GM18858 (cell line): ENCODE measurements at regions not wholly inside any gene's neighbourhood (a gene's known extent, or its start where the extent isn't known, plus 50 kb on each side); places are given as distances from the start of the nearest gene placed in this dataset.
"Not testable (repeated sequence)": the region's sequence is repeated elsewhere in the genome, so short reads cannot be mapped to it uniquely, and the experiment has no call there.

ENCODE experiments used
- ATAC-seq: cut with Tn5 transposase; IDR thresholded peaks from one replicate; pipeline ENCODE4 v1.9.1; 2021; ENCODE audit not compliant: unreplicated experiment

DNA sequence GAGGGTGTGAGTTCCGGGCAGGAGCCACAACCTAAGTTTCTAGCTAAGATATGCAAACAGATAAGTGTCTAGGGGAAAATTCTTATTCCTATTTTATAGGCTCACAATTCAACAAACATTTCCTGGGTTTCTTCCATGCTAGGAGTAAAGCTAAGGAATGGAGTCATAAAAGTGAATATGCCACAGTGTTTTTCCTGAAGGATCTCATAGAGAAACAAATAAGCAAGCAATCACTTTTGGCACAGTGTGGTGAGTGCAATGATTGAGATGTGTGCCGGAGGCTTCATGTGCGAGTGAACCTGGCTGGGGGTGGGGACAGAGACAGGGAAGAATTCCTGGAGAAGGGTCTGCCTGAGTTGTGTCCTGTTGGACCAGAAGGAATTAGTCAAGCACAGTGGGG, 147.4 kb downstream of the TENT5C start:
- no peak for ATAC-seq

DNA sequence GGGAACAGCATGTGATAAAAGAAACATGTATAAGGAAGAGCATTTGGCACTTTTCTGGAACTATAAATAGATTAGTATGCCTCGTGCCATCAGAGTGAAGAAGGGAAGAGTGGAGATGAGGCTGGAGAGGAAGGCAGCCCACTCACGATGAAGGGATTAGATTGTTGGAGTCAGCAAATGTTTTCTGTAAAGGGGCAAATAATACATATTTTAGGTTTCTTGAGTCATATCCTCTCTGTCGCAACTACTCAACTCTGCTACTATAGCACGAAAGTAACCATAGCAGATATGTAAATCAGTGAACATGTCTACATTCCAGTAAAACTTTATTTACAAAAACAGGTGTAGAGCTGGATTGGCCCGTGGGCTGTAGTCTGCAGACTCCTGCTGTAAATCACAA, 147.8 kb downstream of the TENT5C start:
- no peak for ATAC-seq

DNA sequence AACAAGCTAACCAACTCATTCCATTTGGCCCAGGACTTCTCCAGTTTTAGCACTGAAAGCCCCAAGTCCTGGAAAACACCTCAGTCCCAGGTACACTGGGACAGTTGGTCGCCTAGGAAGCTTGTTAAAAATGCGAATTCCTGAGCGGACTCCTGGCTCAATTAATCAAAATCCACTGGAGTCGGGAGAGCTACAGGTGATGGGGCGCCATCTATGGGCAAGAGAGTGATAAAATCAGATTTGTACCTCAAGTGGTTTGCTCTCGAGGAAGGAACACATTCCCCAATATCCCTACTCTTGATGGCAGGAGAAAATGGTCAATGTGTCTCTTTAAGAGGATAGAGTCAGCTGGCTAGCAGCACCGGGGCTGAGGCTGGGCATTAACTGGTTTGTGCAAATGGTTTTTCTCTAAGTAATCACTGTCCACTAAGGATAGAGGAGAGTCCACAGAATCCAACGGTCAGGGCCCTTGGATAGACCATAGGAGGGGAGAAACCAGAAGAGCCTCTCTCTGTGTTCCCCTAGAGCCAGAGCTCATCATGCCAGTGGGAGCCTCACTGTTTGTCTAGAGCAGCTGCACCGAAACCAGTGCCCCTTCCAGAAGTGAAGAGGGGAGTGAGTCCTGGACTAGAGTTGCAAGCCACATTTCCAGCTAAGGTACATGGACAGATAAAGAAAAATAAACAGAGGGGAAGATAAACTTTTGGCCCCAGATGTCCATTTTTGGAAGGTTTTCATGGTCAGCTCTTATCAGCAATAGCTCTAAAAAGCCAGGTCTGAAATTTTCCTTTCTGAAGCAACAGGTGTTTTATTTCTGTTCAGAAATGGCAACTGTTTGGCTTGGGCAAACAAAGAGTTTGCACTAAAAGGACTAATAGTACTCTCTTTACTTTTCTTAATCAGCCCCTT, 148.5 kb downstream of the TENT5C start:
- ATAC-seq: no peak

DNA sequence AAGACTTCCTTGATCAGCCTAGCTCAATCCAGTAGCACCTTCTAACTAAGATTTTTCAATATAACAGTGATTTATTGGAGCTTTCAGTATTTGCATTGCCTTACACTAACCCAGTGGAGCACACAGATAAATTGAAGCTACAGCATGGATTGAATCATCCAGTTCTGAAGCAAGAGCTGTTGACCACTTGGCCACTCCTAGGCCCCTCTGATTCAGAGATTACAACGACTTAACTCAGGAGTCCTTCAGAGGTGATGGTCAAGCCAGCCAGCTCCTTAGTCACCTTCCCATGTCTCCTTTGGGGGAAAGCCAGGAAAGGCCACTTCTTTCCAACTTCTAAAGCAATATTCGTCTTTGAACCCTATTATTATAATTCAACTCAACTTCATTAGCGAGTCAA, 151.8 kb downstream of the TENT5C start:
- ATAC-seq: no peak

DNA sequence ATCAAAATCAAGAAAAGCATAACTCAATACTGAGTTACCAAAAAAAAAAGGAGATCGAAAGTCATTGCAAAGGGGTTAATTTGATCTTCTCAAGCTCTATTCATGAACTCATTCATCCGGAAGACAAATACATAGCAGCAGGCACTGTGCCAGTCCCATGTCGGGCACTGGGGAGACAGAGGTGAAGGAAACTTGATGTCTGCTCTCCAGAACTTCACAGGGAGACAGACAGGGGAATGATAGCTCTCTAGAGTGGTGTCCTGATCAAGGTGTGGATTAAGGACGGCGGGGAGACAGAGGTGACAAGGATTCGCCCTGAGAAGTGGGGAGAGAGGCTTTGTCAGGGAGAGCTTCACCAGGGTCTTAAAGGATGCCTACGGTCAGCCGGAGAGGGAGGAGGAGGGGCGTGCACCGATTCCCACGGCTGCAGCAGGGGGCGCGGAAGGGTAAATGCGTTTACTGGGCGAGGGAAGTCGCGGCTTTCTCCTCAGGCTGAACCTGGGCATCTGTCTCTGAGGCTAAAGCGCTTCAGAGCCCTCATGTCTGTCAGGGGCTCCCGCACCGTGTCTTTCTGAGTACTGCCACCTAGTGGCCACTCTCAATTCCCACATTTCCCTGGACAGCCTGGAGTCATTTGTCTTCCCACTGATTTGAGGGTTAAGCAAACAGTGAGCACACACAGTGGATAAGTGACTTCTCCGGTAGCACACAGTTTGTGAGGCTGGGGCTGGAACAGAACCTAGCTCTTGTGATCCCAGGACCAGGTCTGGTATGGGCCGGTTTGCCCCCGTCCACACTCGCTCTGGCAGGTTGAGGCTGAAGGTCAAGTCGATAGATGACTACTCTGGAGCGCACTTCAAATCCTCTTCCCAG, 152.8 kb downstream of the TENT5C start:
- peak; percentile 71 for ATAC-seq

DNA sequence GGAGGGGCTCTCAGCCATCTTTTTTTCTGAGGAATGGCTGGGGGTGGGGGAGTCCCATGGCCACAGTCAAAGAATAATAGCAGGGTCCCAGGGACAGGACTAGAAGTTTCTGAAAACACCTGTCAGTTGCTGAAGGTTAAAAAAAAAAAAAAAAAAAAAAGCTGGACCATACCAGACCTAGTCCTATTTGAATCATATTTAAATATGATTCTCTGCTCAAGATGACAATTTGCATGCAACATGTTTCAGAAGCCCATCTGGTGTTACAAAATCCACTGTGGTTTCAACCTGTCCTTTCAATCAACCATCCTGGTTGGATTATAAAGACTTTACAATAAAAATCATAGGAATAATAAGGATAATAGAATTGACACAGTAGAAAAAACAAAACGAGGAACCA, 153.7 kb downstream of the TENT5C start:
- ATAC-seq: no peak

DNA sequence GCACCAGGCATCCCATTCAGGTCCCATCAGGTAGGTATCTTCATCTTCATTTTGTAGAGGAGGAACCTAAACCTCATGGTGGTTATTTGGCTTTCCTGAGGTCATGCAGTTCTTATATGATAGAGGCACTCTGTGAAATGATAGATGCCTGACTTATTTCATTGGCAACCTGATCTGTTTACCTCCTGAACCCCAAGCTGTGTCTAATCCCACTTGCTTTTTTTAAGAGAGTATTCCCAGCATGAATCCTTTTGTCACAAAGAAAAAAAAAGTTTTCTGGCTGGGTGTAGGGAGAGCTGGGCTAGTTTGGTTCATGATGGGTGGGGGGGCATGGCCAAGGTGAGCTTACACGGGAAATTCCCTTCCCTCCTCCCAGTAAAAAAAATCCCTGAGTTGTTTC, 154.2 kb downstream of the TENT5C start:
- no peak for ATAC-seq

DNA sequence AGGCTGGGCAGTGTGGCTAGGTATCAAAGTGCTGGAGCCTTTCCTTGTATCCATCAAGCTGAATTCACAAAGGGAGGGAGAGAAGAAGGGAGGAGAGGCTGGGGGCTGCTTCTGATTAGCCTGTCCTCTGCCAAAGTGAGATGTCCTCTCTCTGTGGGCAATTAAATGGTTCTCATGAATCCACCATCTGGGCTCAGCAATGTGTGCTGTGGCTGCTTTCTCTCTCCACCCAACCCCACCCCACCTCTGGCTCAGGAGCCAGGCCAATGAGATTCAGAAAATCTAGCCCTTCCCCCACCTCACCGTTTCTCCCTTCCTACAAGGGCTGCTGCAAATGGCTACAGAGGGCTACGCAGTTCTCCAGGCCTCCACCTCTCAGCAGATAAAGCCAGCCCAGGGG, 154.6 kb downstream of the TENT5C start:
- ATAC-seq: no peak

DNA sequence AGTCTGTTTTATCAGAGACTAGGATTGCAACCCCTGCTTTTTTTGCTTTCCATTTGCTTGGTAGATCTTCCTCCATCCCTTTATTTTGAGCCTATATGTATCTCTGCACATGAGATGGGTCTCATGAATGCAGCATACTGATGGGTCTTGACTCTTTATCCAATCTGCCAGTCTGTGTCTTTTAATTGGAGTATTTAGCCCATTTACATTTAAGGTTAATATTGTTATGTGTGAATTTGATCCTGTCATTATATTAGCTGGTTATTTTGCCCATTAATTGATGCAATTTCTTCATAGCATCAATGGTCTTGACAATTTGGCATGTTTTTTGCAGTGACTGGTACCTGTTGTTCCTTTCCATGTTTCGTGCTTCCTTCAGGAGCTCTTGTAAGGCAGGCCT, 161.7 kb downstream of the GDAP2 start:
- ATAC-seq: not testable (repeated sequence)

DNA sequence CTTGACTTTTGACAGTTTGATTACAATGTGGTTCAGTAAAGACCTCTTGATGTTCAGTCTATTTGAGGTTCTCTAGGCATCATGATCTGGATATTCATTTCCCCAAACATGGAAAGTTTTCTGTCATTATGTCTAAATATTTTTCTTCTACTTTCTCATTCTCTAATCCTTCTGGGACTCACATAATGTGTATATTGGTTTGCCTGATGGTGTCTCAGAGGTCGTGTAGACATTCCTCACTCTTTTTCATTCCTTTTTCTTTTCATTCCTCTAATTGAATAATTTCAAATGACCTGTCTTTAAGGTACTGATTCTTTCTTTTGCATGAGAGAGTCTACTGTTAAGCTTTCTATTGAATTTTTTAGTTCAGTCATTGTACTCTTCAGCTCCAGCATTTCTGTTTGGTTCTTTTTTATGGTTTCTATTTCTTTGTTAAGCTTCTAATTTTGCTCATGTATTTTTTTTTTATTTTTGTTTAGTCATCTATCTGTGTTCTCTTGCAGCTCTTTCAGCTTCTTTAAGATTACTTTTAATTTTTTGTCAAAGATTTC, 158.4 kb downstream of the GDAP2 start:
- ATAC-seq: no peak

DNA sequence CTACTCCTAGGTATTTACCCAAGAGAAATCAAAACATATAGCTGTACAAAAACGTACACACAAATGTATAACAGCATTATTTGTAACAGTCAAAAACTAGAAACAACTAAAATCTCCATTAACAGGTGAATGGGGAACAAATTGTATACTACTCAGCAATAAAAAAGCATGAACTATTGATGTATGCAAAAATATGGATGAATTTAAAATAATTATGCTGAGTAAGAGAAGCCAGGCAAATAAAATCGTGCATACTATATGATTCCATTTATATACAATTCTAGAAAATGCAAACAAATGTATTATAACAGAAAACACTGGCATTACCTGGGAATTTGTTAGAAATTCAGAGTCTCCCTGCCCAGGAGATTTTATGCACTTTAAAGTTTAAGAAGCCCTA, 150.1 kb downstream of the GDAP2 start:
- no peak for ATAC-seq

DNA sequence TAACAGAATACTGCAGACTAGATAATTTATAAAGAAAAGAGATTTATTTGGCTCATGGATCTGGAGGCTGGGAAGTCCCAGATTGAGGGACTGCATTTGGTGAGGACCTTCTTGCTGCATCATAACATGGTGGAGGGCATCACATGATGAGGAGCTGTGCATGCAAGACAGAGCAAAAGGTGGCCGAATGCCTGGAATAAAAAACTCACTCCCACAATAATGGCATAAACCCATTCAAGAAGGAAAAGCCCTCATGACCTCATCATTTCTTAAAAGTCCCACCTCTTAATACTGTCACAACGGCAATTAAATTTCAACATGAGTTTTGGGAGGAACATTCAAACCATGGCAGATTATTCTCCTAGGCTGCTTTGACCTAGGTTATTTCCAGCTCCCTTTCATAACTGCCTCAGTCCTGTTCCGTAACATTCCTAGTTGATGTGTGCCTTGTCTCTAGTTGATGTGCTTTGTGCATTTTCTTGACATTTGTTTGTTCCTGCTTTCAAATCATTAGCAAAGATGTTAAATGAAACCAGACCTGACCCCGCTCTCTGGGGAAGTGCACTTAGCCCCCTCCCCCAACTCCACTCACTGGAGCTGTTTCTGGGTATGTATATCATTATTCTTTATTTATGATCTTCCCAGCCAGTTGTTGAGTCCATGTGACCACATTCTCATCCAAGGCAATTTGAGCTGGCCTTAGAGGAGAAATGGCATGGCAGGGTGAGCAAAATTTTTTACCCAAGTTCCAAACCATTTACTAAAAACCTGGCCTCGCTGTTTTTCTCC, 148.5 kb downstream of the GDAP2 start:
- ATAC-seq: no peak

DNA sequence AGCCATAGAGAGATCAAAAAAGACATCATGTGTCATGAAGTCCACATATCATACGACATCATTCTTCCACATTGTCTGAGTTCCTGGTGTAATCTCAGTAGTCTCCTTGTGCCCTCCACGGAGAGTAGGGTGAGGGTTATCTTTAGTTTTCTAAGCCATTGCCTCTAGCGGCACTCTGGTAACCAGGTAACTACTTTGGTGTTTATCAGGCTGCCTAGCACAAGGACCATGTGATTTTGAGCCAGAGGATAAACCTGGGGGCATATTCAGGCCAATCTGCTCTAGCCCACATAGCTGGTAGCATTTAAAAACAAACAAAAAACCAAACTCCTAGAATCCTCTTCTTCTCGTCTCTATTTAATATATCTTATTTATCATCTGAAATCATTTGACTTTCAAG, 147.4 kb downstream of the GDAP2 start:
- ATAC-seq: no peak

DNA sequence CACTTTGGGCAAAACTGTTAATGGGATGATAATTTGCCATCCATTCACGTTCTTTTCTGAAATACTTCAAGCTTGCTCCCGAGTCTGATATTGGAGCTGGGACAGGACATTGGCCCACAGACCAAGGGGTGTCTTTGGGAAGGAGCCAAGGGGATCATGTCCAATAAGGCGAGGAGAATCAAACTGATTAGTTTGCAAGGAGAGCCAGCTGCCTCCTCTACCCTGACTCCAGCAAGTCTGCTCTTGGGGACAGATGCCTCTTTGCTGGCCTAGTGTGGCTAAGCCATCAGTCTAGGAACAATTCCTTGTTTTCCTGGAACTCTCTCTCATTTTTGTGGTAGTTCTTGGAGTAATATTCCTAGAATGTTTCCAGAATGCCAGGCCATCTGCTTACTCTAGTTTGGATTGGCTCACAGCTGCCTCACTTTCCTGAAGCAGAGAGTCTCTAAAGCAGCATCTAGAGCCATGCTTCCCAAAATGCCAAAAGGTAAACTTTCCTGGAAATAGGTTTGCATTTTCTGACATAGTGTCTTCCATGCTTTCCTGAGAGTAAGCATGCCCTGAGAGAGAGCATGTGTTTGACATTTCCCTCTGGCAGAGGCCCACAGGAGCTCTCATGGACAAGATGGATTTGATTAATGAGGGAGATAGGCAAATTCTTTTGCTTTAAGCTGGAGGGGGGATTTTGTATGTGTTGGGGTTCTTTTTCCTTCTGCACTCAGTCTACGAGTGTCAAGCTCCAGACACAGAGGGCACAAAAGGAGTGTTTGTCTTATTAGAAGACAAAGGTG, 145.6 kb downstream of the GDAP2 start:
- no peak for ATAC-seq

DNA sequence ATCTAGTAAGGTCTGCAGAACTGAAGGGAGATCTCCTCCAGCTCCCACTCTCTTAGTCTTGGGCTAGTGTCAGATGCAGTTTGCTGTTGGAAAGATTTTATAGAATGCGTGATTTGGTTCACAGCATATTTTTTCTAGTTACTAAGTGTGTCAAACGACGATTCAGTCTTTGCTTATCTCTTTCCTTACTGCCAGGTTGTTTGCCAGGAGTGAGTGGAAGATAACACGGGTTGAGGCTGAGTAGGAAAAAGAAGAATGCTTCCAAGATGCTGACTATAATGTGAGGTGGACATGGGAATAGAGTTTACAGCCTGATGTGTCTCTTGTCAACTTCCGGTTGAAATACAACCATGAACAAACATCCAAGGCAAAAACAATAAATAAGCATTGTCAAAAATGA, 141.4 kb downstream of the GDAP2 start:
- no peak for ATAC-seq

DNA sequence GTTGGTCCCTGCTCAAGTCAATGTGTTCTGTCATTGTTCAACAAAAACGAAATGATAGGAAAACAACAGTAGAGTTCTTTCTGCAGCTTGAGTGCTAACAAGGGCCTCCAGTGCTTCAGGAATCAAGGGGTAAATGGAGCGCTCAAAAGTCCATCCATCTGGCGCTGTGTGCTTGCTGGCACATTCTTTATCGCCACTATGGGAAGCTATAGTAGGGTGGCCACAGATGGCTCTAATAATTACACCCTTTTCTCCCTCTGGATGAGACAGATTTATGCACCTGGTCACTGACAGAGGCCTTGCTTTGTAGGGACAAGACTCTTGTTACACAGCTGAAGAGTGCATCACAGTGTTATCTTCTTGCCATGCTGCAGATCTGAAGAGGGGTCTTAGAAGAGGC, 136.0 kb downstream of the GDAP2 start:
- ATAC-seq: no peak

DNA sequence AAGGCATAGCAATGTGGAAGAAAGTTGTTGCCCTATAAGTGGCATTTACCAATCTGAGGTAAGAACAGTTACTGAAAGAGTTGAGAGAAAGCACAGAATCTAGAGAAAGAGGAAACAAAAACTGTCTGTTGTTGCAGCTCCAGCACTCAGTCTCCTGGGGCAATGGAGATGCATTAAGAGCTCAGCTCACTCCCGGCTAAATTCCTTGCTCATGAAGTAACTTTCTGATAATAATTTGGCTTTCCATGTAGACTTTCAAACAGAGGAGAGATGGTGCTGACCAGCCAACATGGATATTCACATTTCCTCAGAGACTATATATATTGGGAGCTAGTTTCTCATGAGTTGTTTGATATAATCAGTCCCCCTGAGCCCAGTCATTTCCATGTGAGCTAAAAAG, 135.3 kb downstream of the GDAP2 start:
- no peak for ATAC-seq

DNA sequence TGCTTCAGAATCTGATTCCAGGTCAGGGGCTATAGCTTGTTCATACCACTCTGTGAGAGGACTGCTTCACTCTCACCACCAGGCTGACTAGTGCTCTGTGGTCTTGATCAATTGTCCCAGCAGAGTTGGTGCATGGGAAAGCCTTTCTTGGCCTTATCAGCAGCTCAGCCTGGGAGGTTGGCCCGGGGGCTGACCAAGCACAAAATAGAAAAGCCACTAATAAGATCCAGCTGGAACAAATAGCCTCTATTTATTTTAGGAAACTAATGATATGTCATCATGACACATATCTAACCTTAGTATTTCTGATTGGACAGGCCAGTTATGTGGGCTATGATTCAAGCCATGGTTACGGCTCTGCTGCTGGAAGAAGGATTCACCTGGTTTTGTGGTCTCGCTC, 134.2 kb downstream of the GDAP2 start:
- no peak for ATAC-seq

DNA sequence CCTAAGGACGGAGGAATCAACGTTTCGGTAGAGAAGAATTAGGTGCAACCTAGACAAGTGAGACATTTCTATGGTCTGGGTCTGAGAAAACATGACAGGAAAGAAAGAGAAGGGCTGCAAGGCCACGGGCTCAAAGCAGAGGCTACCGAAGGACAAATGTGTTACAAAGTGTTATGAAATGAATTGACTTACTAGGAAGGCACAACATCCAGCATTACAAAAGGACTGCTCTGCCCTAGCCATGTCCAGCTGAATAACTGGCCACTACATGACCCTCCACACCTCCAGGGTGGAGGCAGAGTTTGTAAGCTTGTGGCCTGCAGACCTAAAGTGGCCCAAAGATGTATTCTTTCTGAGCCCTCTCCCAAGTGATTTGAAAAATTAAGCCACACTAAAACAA, 133.6 kb downstream of the GDAP2 start:
- ATAC-seq: no peak

DNA sequence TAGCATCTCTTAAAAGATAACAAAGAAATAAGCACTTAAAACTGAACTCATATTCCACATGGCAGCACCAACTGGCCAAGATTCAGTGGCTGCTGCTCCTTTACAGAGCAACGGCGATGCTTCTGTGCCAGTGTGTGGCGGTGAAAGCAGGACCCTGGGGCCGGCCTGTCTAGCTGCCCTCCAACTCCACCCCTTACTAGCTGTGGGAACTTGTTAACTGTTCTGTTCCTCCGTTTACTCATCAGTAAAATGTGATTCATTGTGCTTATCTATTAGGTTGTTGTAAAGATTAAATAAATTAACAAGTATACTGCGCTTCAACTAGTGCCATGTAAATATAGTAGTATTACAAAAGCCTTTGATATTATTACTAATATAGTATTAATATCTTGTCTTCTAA, 133.2 kb downstream of the GDAP2 start:
- ATAC-seq: no peak
